Ovary (tissue), 7 donors: ENCODE measurements at regions not wholly inside any gene's neighbourhood (a gene's known extent, or its start where the extent isn't known, plus 50 kb on each side); places are given as distances from the start of the nearest gene placed in this dataset.

ENCODE experiments used
- DNase-seq, 5 donors: peaks; one replicate each; pipeline ENCODE4 v3.0.0-alpha.2; 2019 to 2020
- H3K27ac ChIP-seq, 2 donors: fragments of 200-600 bp; one replicate each; pipeline versions ENCODE4 v1.5.1 to v1.8.0; 2019 to 2022
- H3K27me3 ChIP-seq: fragments of 200-600 bp; one replicate; pipeline ENCODE4 v1.8.0; 2022
- H3K36me3 ChIP-seq: fragments of 200-600 bp; sonication (generic); one replicate; pipeline ENCODE4 v1.5.1; 2019
- H3K4me1 ChIP-seq: one replicate; pipeline ENCODE4 v1.8.1; 2013; ENCODE audit warnings: mild to moderate bottlenecking, moderate library complexity; ENCODE audit not compliant: insufficient read depth
- H3K4me3 ChIP-seq: fragments of 200-600 bp; sonication (generic); one replicate; pipeline ENCODE4 v1.5.1; 2017
- H3K9me3 ChIP-seq, 2 donors: fragments of 200-600 bp in 1 of 2; sonication (generic) in 1 of 2; one replicate each; pipeline versions ENCODE4 v1.5.1 to v1.8.1; 2013 to 2019; ENCODE audit warnings: mild to moderate bottlenecking in 1 of 2, moderate library complexity in 1 of 2
- EP300 ChIP-seq: sonication (generic); formaldehyde crosslinking; IDR thresholded peaks from one replicate; pipeline ENCODE4 v1.6.1; 2017; ENCODE audit warnings: antibody characterized with exemption
- POLR2A ChIP-seq: fragments of 450-650 bp; IDR thresholded peaks from one replicate; pipeline ENCODE4 v1.6.1; 2017; ENCODE audit warnings: antibody characterized with exemption, mild to moderate bottlenecking, moderate library complexity
- WGBS, 3 donors: extraction: QIAGEN DNeasy Blood & Tissue Kit in 1 of 3; methylation state at CpG; one replicate each; pipeline versions ENCODE4 v1.1.5 to v1.1.7; 2013 to 2017; 5-methylcytosine and 5-hydroxymethylcytosine counted together
- intact Hi-C, 4 donors: fragments of 100-400 bp; cut with DNase I; formaldehyde crosslinking; loops; one replicate each; pipeline versions ENCODE4 v1.11.0 to v1.15.1; 2022 to 2023
- TF ChIP-seq, protein P1 (sequence below), 3 donors: fragments of 450-650 bp in 2 of 3; fragments of 200-600 bp in 1 of 3; IDR thresholded peaks; one replicate each; pipeline versions ENCODE4 v1.5.1 to v1.8.0; 2016 to 2022; ENCODE audit warnings: antibody characterized with exemption in 3 of 3, mild to moderate bottlenecking in 1 of 3
- donor health status: DM: no; HTN: no; CAD: no; lungs with moderate emphysema.
- donor health status: DM: no; HTN: no; CAD: no.
- donor health status: Bipolar disorder and iron deficiency.
- donor health status: DM: no; HTN: no; CAD: no.
- donor health status: DM: yes; HTN: yes; CAD: no.

DNA sequence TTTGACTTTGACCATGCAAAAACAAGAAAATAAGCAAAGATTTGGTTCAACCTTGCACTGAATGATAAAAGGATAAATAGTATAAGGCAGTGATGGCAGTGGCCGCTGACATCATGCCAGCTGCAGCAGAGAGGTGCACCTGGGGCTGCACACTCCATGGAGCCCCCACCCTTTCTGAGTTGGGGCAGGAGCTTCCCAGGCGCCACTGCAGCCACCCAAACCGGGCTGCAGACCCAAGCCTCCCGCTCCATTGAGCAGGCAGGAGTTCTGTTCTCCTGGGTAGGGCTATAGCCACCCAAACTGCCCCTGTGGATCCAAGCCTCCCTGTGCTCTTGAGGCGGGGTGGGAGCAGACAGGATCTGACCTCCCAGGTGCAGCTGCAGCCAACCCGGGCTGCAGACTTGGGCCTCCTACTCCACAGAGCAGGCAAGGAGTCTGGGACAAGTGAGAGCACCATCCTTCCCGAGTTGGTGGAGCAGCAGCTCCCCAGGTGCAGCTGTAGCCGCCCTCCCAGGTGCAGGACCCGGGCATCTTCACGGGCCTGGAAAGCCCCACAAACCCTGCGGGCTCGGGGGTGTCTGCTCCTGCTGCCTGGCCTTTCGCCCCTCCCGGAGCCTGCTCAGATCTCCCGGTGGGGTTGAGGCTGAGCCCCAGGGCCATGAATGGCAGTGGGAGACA, 537.9 kb downstream of the TENT5A start:
- Histone ChIP-seq H3K27me3 (no peaks in the 10 kb centered on the region), H3K9me3 (no peaks in the 10 kb centered on the region), H3K36me3 (no peaks in the 10 kb centered on the region), H3K4me3 (no peak overlapping the region), H3K4me1 (no peaks in the 10 kb centered on the region), H3K27ac (no peak overlapping the region)
- 92 to 99% (median 94%) methylated on average over 15 of the region's 15 CpGs for WGBS, 3 donors
- intact Hi-C loops, result no loop called here
- TF ChIP-seq, protein P1, sequence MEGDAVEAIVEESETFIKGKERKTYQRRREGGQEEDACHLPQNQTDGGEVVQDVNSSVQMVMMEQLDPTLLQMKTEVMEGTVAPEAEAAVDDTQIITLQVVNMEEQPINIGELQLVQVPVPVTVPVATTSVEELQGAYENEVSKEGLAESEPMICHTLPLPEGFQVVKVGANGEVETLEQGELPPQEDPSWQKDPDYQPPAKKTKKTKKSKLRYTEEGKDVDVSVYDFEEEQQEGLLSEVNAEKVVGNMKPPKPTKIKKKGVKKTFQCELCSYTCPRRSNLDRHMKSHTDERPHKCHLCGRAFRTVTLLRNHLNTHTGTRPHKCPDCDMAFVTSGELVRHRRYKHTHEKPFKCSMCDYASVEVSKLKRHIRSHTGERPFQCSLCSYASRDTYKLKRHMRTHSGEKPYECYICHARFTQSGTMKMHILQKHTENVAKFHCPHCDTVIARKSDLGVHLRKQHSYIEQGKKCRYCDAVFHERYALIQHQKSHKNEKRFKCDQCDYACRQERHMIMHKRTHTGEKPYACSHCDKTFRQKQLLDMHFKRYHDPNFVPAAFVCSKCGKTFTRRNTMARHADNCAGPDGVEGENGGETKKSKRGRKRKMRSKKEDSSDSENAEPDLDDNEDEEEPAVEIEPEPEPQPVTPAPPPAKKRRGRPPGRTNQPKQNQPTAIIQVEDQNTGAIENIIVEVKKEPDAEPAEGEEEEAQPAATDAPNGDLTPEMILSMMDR (IDR thresholded peaks at IDR 0.05), result no peak
- no peak for TF ChIP-seq EP300
- TF ChIP-seq POLR2A, result no peak
- no peak for DNase-seq

- WGBS, 3 donors, result 65 to 72% (median 70%) methylated on average over 1 of the region's 1 CpG
- TF ChIP-seq POLR2A (no peak), EP300 (no peak)
- TF ChIP-seq, protein P1 (IDR thresholded peaks at IDR 0.05), result no peak
- Histone ChIP-seq H3K4me3 (no peak overlapping the region), H3K27ac (no peak overlapping the region), H3K36me3 (no peaks in the 10 kb centered on the region), H3K27me3 (no peaks in the 10 kb centered on the region), H3K9me3 (no peaks in the 10 kb centered on the region), H3K4me1 (no peaks in the 10 kb centered on the region)
- no peak for DNase-seq
- intact Hi-C loops, result loop anchor here in 1 of 4 donors (10.0 kb wide), 1 partner anchor 420 kb away; no protein-coding TSS in a partner anchor
Measured at GRCh38 chr6:81204731-81205130, 547.8 kb downstream of the TENT5A start.

DNA sequence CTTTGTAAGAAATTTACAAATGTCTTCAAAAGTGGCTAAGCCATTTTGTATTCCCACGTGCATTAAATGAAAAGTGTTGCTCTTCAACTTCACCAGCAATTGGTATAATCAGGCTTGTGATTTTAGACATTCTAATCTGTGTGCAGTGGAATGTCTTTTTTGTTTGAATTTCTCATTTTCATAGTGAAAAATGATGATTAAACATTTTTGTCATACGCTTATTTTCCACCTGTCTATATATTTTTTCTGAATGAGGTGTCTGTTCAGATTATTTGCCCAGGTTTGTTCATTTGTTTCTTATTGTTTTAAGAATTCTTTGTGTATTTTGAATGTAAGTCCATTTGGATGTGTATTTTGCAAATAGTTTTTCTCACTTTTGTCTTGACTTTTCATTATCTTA, 558.1 kb downstream of the TENT5A start:
- no peak overlapping the region for H3K27ac ChIP-seq
- no peaks in the 10 kb centered on the region for H3K27me3 ChIP-seq
- no peak overlapping the region for H3K4me3 ChIP-seq
- no peak for DNase-seq
- no peaks in the 10 kb centered on the region for H3K9me3 ChIP-seq
- TF ChIP-seq EP300 (no peak), POLR2A (no peak)
- TF ChIP-seq, protein P1 (IDR thresholded peaks at IDR 0.05), result no peak
- 77 to 87% (median 78%) methylated on average over 2 of the region's 2 CpGs for WGBS, 3 donors
- intact Hi-C loops, result no loop called here
- H3K4me1 ChIP-seq, result no peaks in the 10 kb centered on the region
- H3K36me3 ChIP-seq, result no peaks in the 10 kb centered on the region

GRCh38 chr6:81172056-81172740, 580.3 kb downstream of the TENT5A start:
- Histone ChIP-seq H3K27ac (peak overlapping the region in 1 of 2 donors; percentile 10), H3K27me3 (no peaks in the 10 kb centered on the region), H3K4me3 (no peak overlapping the region), H3K36me3 (no peaks in the 10 kb centered on the region), H3K9me3 (no peaks in the 10 kb centered on the region), H3K4me1 (peaks cover 1% of the 10 kb centered on the region)
- TF ChIP-seq EP300 (no peak), POLR2A (no peak)
- TF ChIP-seq, protein P1 (IDR thresholded peaks at IDR 0.05), result no peak
- peak; percentile 28 to 50 (median 30) for DNase-seq
- 3 to 16% (median 11%) methylated on average over 4 of the region's 4 CpGs for WGBS, 3 donors
- intact Hi-C loops, result no loop called here
